Stimulated activated naive CD8-positive, alpha-beta T cell treated with anti-CD3 and anti-CD28 coated beads, Interleukin-15, Interleukin-2, amounts not matched to agents 100 U/mL and 50 U/mL, for 24 hours (primary cell): ENCODE measurements at regions not wholly inside any gene's neighbourhood (a gene's known extent, or its start where the extent isn't known, plus 50 kb on each side); places are given as distances from the start of the nearest gene placed in this dataset.

Experiments
- ATAC-seq: fragments of 150-1000 bp; cut with Tn5 transposase; one replicate; pipeline ENCODE4 v1.10.0; 2021
- DNase-seq: peaks from one replicate; pipeline ENCODE4 v3.0.0; 2021

- DNase-seq (no peak), ATAC-seq (peak; percentile 57)
Measured at GRCh38 chr5:103340717-103341388, 82.3 kb downstream of the MACIR start.

GRCh38 chr5:103340132-103340531, 81.6 kb downstream of the MACIR start:
- no peak for ATAC-seq
- no peak for DNase-seq

GRCh38 chr5:103336941-103337340, 78.4 kb downstream of the MACIR start:
- ATAC-seq (no peak), DNase-seq (no peak)

- no peak for ATAC-seq
- no peak for DNase-seq
Measured at GRCh38 chr5:103333376-103333775, 74.8 kb downstream of the MACIR start.

- ATAC-seq: no peak
- no peak for DNase-seq
Measured at GRCh38 chr5:103330875-103331274, 72.3 kb downstream of the MACIR start.
